ENCODE measurements at regions not wholly inside any gene's neighbourhood (a gene's known extent, or its start where the extent isn't known, plus 50 kb on each side); places are given as distances from the start of the nearest gene placed in this dataset.

DNA sequence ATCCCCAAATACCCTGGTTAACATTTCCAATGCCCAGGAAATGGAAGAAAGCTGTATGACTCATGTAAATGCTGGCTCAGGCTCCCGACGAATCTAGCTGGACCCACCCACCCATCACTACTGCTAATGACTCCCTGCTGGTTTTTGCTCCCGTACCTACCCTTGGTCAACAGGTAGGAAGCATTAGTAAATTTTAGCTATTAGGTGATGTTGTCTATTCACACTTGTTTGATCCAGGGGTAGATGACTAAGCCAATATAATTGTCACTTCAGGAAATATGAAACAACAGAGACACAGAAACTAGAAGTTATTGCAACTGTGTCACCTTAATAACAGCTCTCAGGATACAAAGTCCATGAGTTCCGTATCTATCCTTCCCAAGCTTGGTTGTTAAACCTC is 94.4 kb upstream of the BEND6 start:
- WGBS (ENCODE audit: extremely low coverage, insufficient read length, low lambda C conversion rate): no CpG with 5 or more reads among the region's 4 CpGs
- DNase-seq: no peak
- no peak overlapping the region for H2AFZ ChIP-seq (ENCODE audit: low read length)

More for the DNA sequence above, 94.4 kb upstream of the BEND6 start:
- Mint-ChIP-seq H3K27ac (no peak overlapping the region), H3K36me3 (ENCODE audit: insufficient read depth in 1 of 3, low read depth in 3 of 3) (no peaks in the 10 kb centered on the region), H3K4me1 (peaks cover 9 to 18% of the 10 kb centered on the region in 2 experiments), H3K4me3 (no peak overlapping the region), H3K9me3 (no peaks in the 10 kb centered on the region), H3K27me3 (ENCODE audit: low read depth) (peaks cover 3% of the 10 kb centered on the region)
- Histone ChIP-seq H3K79me2 (ENCODE audit: insufficient read depth, low read length) (no peaks in the 10 kb centered on the region), H4K20me1 (ENCODE audit: control insufficient read depth, insufficient read depth, insufficient read length) (no peaks in the 10 kb centered on the region), H3K14ac (ENCODE audit: insufficient read depth, low read length) (no peak overlapping the region), H3K4ac (ENCODE audit: low read depth, low read length) (no peak overlapping the region), H3T11ph (ENCODE audit: low read length) (no peak overlapping the region), H3K4me2 (ENCODE audit: insufficient read depth, insufficient read length, low read length) (no peak overlapping the region), H3K18ac (ENCODE audit: insufficient read length, low read depth, low read length) (no peak overlapping the region), H3K4me1 (ENCODE audit: insufficient read depth, low read length) (0 out of 2 replicates have a peak, but pooled peaks cover 4% of the 10 kb centered on the region), H3K9ac (ENCODE audit: extremely low read depth, insufficient read length, low read length) (no peak overlapping the region), H2BK20ac (ENCODE audit: low read depth, low read length, poor library complexity, severe bottlenecking) (no peak overlapping the region), H3K27me3 (ENCODE audit: insufficient read depth, low read length) (no peaks in the 10 kb centered on the region), H2AK5ac (ENCODE audit: insufficient read length, low read length) (no peak overlapping the region), H2BK12ac (ENCODE audit: insufficient read length, low read depth, low read length) (no peak overlapping the region), H3K23me2 (ENCODE audit: insufficient read length, low read depth, low read length, poor library complexity, severe bottlenecking) (no peaks in the 10 kb centered on the region), H3K56ac (ENCODE audit: insufficient read length, low read depth, low read length) (no peak overlapping the region), H4K91ac (ENCODE audit: insufficient read length, low read depth, low read length) (no peak overlapping the region), H2BK120ac (ENCODE audit: low read depth, low read length, poor library complexity, severe bottlenecking) (no peak overlapping the region), H3K23ac (ENCODE audit: insufficient read length, low read depth, low read length) (no peak overlapping the region), H2BK15ac (ENCODE audit: low read depth, low read length) (no peak overlapping the region), H3K27ac (ENCODE audit: insufficient read length, low read depth, low read length) (no peak overlapping the region), H3K79me1 (ENCODE audit: insufficient read depth, low read depth, low read length, poor library complexity, severe bottlenecking) (no peaks in the 10 kb centered on the region), H4K8ac (replicated peaks; ENCODE audit: insufficient read length, low read depth, low read length) (no peak overlapping the region), H2BK5ac (ENCODE audit: insufficient read length, low read length) (no peak overlapping the region), H3K9me3 (ENCODE audit: control insufficient read depth, low read depth, low read length) (no peaks in the 10 kb centered on the region), H4K5ac (ENCODE audit: insufficient read length, low read depth, low read length) (no peak overlapping the region)
- TF ChIP-seq, protein P1, sequence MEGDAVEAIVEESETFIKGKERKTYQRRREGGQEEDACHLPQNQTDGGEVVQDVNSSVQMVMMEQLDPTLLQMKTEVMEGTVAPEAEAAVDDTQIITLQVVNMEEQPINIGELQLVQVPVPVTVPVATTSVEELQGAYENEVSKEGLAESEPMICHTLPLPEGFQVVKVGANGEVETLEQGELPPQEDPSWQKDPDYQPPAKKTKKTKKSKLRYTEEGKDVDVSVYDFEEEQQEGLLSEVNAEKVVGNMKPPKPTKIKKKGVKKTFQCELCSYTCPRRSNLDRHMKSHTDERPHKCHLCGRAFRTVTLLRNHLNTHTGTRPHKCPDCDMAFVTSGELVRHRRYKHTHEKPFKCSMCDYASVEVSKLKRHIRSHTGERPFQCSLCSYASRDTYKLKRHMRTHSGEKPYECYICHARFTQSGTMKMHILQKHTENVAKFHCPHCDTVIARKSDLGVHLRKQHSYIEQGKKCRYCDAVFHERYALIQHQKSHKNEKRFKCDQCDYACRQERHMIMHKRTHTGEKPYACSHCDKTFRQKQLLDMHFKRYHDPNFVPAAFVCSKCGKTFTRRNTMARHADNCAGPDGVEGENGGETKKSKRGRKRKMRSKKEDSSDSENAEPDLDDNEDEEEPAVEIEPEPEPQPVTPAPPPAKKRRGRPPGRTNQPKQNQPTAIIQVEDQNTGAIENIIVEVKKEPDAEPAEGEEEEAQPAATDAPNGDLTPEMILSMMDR (conservative IDR thresholded peaks at IDR 0.05): no peak
